Spleen (tissue), 7 donors: ENCODE measurements at regions not wholly inside any gene's neighbourhood (a gene's known extent, or its start where the extent isn't known, plus 50 kb on each side); places are given as distances from the start of the nearest gene placed in this dataset.

Experiments used
- CTCF ChIP-seq, 11 experiments: fragments of 200-600 bp in 7 of 11; fragments of 450-650 bp in 4 of 11; sonication (generic) in 4 of 11; IDR thresholded peaks in 8 of 11; conservative IDR thresholded peaks in 3 of 11; 1 replicate in 7 of 11; 2 replicates in 4 of 11; pipeline versions ENCODE4 v1.4.0 to v1.8.0; 2016 to 2021; ENCODE audit warnings: antibody characterized with exemption in 11 of 11, inconsistent platforms in 4 of 11, mild to moderate bottlenecking in 1 of 11
- POLR2A ChIP-seq, 3 donors: fragments of 450-650 bp; IDR thresholded peaks; one replicate each; pipeline ENCODE4 v1.5.1; 2017; ENCODE audit warnings: antibody characterized with exemption in 3 of 3, mild to moderate bottlenecking in 1 of 3
- POLR2AphosphoS5 ChIP-seq, 3 donors: sonication (generic); formaldehyde crosslinking; IDR thresholded peaks; one replicate each; pipeline ENCODE4 v1.5.1; 2017; ENCODE audit warnings: antibody characterized with exemption in 3 of 3
- donor health status: DM: no; HTN: no; CAD: no; lungs with moderate emphysema.
- donor health status: DM: no; HTN: no; CAD: no.
- donor health status: DM: no; HTN: no; CAD: no.

GRCh38 chr5:56493308-56493707 lies 260.2 kb upstream of the ANKRD55 start:
- TF ChIP-seq CTCF (IDR thresholded peaks at IDR 0.05 in 8 of 11, conservative IDR thresholded peaks at IDR 0.05 in 3 of 11), result no peak
- TF ChIP-seq POLR2A (IDR thresholded peaks at IDR 0.05), result no peak
- no peak for TF ChIP-seq POLR2AphosphoS5 (IDR thresholded peaks at IDR 0.05)
